GM12872 (cell line): ENCODE measurements at regions not wholly inside any gene's neighbourhood (a gene's known extent, or its start where the extent isn't known, plus 50 kb on each side); places are given as distances from the start of the nearest gene placed in this dataset.

ENCODE experiments used
- CTCF ChIP-seq: IDR thresholded peaks from 3 replicates; pipeline ENCODE4 v1.5.1; 2011; ENCODE audit warnings: low read depth, mild to moderate bottlenecking, low read length, moderate library complexity; ENCODE audit not compliant: insufficient read depth

- no peak for TF ChIP-seq CTCF
These were observed 331.7 kb downstream of the LIG4 start for GRCh38 chr13:107883561-107884175.

GRCh38 chr13:107882708-107883560 lies 332.4 kb downstream of the LIG4 start:
- no peak for TF ChIP-seq CTCF

GRCh38 chr13:107881362-107881761 lies 334.0 kb downstream of the LIG4 start:
- no peak for TF ChIP-seq CTCF

GRCh38 chr13:107874456-107874855 lies 340.9 kb downstream of the LIG4 start:
- no peak for TF ChIP-seq CTCF

- no peak for TF ChIP-seq CTCF
These were observed 341.4 kb downstream of the LIG4 start for GRCh38 chr13:107873926-107874325.

GRCh38 chr13:107870400-107870799 lies 344.9 kb downstream of the LIG4 start:
- no peak for TF ChIP-seq CTCF

GRCh38 chr13:107867701-107868661 lies 347.4 kb downstream of the LIG4 start:
- no peak for TF ChIP-seq CTCF
